ENCODE measurements at regions not wholly inside any gene's neighbourhood (a gene's known extent, or its start where the extent isn't known, plus 50 kb on each side); places are given as distances from the start of the nearest gene placed in this dataset.

DNA sequence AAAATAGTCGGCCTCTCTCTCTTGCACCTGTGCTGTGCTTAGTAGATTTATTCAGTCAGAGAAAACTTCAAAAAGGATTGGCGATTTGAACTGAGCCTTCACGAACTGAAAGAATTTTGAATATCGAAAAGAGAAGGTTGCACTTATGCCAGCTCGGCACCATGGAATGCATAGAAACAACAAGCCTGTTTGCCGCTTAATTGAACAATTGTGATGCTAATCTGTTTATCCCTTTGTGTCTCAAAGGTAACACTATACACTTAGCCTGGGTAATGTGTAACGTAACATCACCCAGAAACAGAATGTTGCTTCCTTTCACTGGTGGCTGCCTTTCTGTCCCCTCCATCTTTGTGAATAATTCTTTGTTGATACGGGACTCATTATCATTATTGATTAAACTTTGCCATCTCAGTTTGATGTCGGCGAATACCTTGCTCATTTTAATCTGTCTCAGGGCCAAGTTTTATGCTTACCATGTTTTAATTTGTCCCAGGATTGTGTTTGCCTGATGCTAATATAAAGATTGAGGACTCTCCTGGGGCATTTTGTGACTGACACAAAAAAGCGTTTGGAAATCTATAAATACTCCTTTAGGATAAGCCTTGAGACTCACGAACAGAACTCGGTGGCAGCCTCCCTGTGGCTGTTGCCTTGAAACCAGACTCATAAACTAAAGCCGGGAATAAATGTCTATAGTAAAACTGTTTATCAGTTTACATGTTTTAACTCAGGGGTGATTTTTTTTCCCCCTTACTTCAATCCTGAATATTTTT, 400.5 kb downstream of the RAPGEF2 start:
- no peak for DNase-seq

GRCh38 chr4:159504684-159505083, 401.8 kb downstream of the RAPGEF2 start:
- DNase-seq = no peak

DNA sequence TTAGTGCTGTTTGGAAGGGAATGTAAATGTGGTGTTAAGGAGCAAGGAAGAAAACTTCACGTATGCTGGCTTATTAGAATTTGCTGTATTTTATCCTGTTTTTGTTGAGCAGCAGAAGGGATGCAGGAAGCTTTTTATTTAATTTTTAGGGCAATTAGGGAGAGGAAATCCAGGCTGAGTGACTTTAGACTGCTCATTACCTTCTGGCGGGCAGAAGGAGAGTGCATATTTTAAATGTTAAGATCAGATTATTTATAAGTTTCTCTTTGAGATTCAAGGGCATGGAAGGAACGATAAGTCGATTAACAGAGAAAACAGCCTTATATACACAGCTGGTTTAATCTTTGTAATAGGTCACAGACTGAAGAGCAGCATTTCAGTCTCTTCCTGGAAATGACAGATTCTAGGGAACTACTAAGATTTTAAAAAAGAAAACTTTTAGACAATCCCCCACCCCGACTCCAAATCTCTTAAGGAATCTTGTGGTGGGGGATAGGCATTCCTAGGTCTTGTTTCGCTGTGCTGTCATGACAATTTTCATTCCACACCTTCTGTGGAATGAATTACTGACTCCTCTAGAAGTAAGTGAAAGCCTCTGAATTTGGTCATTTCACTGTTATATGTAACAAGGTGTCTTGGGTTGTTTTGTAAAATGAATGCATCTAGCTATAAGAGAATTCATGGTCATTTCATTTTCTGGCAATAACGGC, 402.5 kb downstream of the RAPGEF2 start:
- DNase-seq = no peak

- DNase-seq = no peak
Observed at GRCh38 chr4:159506801-159507517, 404.1 kb downstream of the RAPGEF2 start.

DNA sequence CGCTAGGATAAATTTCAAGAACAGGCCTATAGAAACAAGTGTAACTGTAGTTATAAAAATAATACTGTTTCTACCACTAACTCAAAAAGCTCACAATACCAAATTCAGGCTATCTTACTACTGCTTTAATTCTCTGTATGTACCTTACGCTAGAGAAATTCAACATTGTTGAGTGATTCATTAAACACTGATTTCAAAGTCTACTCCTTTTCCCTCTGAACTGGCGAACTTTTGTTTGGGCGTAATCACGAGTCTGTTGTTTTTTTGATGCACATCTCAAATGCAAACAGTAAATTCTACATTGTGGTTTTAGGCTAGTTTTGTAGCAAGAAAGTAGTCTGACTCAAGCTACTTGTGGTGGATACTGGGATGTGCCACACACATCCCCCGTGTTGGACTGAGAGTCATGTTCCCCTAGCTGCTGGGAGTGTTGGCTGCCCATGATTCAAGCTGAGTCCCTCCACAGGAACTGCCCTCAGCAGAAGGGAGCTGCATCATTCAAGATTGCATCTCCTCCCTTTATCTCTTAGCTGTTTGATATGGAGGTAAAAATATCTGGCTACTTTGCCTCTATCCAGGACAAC, 406.1 kb downstream of the RAPGEF2 start:
- no peak for DNase-seq

DNA sequence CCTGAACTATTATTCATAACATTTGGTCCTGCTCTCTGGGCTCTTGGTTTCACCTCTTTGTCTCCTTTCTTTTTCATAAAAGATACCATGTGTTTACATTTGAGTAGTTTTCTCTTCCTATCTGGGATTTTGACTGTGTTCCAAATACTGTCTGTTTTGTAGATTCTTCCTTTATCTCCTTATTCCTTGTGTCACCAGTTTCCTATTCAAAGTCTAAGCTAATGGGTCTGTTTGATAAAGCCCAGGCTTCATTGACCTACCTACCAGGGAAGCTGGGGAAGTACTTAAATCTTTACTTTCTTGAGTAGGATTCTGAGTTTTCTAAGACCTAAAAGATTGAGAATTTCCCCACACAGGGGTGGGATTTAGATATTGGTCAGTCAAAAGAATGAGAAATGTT, 409.5 kb downstream of the RAPGEF2 start:
- no peak for DNase-seq

- DNase-seq = no peak
Observed at GRCh38 chr4:159515314-159516025, 412.6 kb downstream of the RAPGEF2 start.

GRCh38 chr4:159516556-159517140, 413.8 kb downstream of the RAPGEF2 start:
- no peak for DNase-seq

- DNase-seq = no peak
Observed at GRCh38 chr4:159520074-159520473, 417.2 kb downstream of the RAPGEF2 start.

DNA sequence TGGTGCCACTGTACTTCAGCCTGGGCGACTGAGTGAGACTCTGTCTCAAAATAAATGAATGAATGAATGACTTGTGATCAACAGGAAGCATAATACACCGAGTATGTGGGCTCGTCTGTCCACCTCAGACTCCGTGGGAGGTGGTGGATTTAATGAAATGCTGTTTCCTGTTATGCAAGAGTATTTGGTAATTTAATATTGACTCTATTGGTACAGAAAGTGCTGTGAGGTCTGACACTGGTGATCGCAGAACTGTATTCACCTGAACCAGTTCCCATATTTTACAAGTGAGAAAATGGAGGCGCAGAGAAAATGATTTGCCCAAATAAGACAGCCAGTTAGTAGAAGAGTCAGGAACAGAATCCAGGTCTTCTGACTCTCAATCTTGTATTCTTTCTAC, 423.3 kb downstream of the RAPGEF2 start:
- no peak for DNase-seq

DNA sequence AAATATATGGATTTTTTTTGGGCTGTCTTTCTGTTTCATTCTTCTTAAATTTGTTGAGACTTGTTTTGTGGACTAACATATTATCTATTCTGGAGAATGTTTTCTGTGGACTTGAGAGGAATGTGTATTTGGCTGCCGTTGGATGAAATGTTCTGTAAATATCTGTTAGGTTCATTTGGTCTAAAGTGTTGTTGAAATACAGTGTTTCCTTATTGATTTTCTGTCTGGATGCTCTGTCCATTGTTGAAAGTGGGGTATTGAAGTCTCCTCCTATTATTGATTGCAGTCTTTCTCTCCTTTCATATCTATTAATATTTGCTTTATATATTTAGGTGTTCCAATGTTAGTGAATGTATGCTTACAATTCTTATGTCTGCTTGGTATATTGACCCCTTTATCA, 431.8 kb downstream of the RAPGEF2 start:
- DNase-seq = no peak

GRCh38 chr4:159538556-159538955, 435.7 kb downstream of the RAPGEF2 start:
- DNase-seq = no peak

GRCh38 chr4:159540038-159540437, 437.2 kb downstream of the RAPGEF2 start:
- DNase-seq = no peak

DNA sequence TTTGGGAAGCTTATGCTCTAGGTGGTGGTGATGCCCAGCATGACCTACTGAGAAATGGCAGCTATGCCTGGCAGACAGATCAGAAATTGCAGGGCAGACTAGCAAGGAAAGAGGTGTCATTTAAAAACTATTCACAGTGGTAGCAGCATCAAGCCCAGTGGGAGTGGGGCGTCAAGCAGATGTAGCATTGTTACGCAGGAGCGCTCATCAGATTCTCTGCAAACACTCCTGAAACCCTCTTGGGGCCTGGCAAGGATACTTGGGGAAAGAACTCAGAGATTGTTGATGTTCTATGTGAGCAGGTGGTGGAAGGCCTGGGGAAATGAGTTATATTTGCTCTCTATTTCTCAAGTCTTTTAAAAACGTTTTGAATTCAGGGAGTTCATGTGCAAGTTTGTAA, 437.6 kb downstream of the RAPGEF2 start:
- DNase-seq = no peak

DNA sequence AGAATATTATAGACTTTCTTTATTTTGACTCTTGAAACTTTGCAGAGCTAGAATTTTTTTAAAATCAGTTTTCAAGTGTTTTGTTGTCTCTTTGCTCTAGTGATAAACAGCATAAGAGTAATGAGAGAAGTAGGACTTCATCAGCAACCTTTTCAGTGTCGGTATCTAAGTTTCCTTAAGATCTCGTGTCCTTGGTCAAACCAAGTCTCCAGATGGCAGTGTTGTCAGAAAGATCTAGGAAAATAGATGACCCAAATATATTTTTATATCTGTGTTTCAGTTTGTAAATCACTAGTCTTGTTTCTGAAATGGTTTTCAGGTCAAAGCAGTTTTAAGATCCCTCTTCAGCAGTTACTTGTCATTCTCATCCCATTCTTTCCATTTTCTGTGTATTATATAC, 438.3 kb downstream of the RAPGEF2 start:
- DNase-seq = no peak

GRCh38 chr4:159542296-159542695, 439.4 kb downstream of the RAPGEF2 start:
- no peak for DNase-seq

GRCh38 chr4:159543831-159544230, 441.0 kb downstream of the RAPGEF2 start:
- DNase-seq = no peak

DNA sequence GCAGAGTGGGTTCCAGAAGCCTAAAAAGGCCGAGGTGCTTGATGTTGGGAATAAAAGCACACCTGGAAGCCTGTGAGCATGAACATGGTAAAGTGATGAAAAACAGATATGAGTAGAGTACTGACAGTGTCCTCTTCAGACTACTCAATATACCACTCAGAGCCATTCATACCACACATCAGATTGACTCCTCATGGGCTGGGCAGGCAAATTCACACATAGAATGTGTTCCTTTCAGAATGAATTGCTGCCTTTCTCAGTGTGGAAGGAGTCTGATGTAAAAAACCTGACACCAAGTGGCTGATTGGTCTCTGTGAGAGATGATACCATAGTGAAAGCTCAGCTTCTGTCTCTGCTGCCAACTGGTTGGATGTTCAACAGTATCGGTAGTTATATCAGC, 442.7 kb downstream of the RAPGEF2 start:
- no peak for DNase-seq

- DNase-seq = no peak
Observed at GRCh38 chr4:159547645-159548308, 444.9 kb downstream of the RAPGEF2 start.

DNA sequence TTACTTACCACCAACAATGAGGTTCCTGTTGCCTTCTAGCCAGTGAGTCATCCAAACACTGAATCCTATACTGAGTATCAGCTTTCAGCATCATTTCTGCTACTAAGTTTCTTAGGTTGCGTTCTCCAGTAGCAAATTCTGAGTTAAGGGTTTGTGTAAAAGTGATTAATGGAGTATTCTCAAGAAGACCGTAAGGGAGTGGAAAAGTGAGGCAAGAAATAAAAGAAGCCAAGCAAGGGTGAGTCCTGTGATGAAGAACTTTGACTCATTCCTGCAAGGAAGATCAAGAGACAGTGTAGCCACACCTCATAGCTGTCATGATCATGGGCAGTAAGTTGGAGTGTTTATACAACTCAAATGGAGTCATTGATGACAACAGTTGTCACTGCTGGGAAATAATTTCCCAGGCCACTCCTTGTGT, 446.2 kb downstream of the RAPGEF2 start:
- no peak for DNase-seq

GRCh38 chr4:159551281-159551680, 448.4 kb downstream of the RAPGEF2 start:
- no peak for DNase-seq
